Esophagus muscularis mucosa (tissue), 3 donors: ENCODE measurements at regions not wholly inside any gene's neighbourhood (a gene's known extent, or its start where the extent isn't known, plus 50 kb on each side); places are given as distances from the start of the nearest gene placed in this dataset.

Experiments
- CTCF ChIP-seq, 3 experiments: fragments of 200-600 bp in 2 of 3; fragments of 450-650 bp in 1 of 3; sonication (generic) in 2 of 3; IDR thresholded peaks; one replicate each; pipeline ENCODE4 v1.5.1; 2017 to 2019; ENCODE audit warnings: antibody characterized with exemption in 3 of 3, mild to moderate bottlenecking in 2 of 3, moderate library complexity in 1 of 3
- POLR2A ChIP-seq: fragments of 450-650 bp; IDR thresholded peaks from one replicate; pipeline ENCODE4 v1.6.1; 2017; ENCODE audit warnings: antibody characterized with exemption, moderate library complexity, mild to moderate bottlenecking, low read depth
- POLR2AphosphoS5 ChIP-seq, 2 donors: sonication (generic); formaldehyde crosslinking; IDR thresholded peaks; one replicate each; pipeline ENCODE4 v1.6.1; 2017; ENCODE audit warnings: antibody characterized with exemption in 2 of 2

GRCh38 chr17:73767696-73768095 lies 123.5 kb upstream of the SDK2 start:
- TF ChIP-seq CTCF (IDR thresholded peaks at IDR 0.05) (no peak), POLR2A (no peak), POLR2AphosphoS5 (IDR thresholded peaks at IDR 0.05) (no peak)
